ENCODE measurements at regions not wholly inside any gene's neighbourhood (a gene's known extent, or its start where the extent isn't known, plus 50 kb on each side); places are given as distances from the start of the nearest gene placed in this dataset.

- DNase-seq (ENCODE audit: extremely low read depth, insufficient read length): no peak
- no peaks in the 10 kb centered on the region for H3K36me3 ChIP-seq (ENCODE audit: control insufficient read depth, insufficient read depth, low read length)
- no peak for TF ChIP-seq CTCF (IDR thresholded peaks at IDR 0.05; ENCODE audit: insufficient read depth, low read length, poor library complexity, severe bottlenecking)
- no peak overlapping the region for H3K4me3 ChIP-seq (replicated peaks; ENCODE audit: low read depth, low read length)
- no peaks in the 10 kb centered on the region for H3K27me3 ChIP-seq (replicated peaks; ENCODE audit: control insufficient read depth, insufficient read depth, low read length)
Observed at GRCh38 chr4:17189759-17190158, 291.3 kb upstream of the LDB2 start.

DNA sequence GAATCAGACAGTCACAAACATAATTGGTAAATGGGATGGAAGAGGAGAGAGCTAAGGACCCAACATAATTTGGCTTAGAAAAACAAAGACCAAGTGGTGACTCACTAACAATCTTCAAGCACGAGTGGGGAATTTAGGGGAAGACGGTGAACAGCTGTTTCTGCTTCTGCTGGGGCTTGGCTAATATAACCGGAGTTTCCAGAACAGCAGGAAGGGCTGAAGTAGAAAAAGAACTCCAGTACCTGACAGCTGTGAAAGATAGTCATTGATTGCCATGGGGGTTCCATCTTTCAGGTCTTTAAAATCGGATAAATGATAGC, 290.9 kb upstream of the LDB2 start:
- DNase-seq (ENCODE audit: extremely low read depth, insufficient read length): no peak
- Histone ChIP-seq H3K27me3 (replicated peaks; ENCODE audit: control insufficient read depth, insufficient read depth, low read length) (no peaks in the 10 kb centered on the region), H3K4me3 (replicated peaks; ENCODE audit: low read depth, low read length) (no peak overlapping the region), H3K36me3 (ENCODE audit: control insufficient read depth, insufficient read depth, low read length) (no peaks in the 10 kb centered on the region)
- TF ChIP-seq CTCF (IDR thresholded peaks at IDR 0.05; ENCODE audit: insufficient read depth, low read length, poor library complexity, severe bottlenecking): no peak

DNA sequence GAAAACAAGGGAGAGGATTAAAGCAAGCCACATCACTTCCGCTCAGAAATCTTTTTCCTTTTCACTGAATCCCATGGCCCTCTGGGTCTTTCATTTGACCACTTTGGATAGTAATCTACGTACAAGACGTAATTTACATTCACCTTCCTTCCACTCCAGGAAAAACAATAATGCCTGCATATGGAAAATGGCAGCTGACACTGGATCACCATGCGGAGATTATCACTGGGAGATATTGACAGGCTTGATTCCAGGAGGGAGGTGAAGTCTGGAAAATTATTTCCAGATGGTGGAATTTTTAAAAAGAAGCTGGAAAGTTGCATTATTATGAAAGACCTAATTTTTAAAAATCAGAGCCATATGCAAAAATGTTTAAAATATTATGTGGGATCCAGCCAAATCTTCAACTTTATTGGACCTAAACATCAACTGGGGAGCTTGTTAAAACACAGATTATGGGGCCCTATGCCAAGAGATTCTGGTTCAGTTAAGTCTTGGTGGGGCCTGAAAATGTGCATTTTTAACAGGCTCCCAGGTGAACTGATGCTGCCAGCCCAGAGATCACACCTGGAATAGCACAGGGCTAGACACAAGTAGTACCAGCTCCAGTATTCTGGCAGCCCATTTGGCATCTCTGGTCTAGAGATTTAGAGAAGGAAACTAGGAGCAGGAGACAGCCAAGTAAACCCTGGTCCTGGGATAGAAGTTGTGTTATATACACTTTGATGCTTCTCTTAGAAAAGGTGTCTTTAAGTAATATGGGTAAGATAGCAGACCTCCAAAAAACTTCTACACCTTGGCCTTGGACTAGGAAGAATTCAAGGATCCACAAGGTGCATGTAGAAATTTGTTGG, 290.3 kb upstream of the LDB2 start:
- no peak for TF ChIP-seq CTCF (IDR thresholded peaks at IDR 0.05; ENCODE audit: insufficient read depth, low read length, poor library complexity, severe bottlenecking)
- no peak overlapping the region for H3K4me3 ChIP-seq (replicated peaks; ENCODE audit: low read depth, low read length)
- H3K27me3 ChIP-seq (replicated peaks; ENCODE audit: control insufficient read depth, insufficient read depth, low read length): no peaks in the 10 kb centered on the region
- no peaks in the 10 kb centered on the region for H3K36me3 ChIP-seq (ENCODE audit: control insufficient read depth, insufficient read depth, low read length)
- DNase-seq (ENCODE audit: extremely low read depth, insufficient read length): no peak

GRCh38 chr4:17188125-17188524, 289.7 kb upstream of the LDB2 start:
- DNase-seq (ENCODE audit: extremely low read depth, insufficient read length): no peak
- no peak for TF ChIP-seq CTCF (IDR thresholded peaks at IDR 0.05; ENCODE audit: insufficient read depth, low read length, poor library complexity, severe bottlenecking)
- no peaks in the 10 kb centered on the region for H3K27me3 ChIP-seq (replicated peaks; ENCODE audit: control insufficient read depth, insufficient read depth, low read length)

GRCh38 chr4:17187003-17187402, 288.6 kb upstream of the LDB2 start:
- Histone ChIP-seq H3K27me3 (replicated peaks; ENCODE audit: control insufficient read depth, insufficient read depth, low read length) (no peaks in the 10 kb centered on the region), H3K4me3 (replicated peaks; ENCODE audit: low read depth, low read length) (no peak overlapping the region), H3K36me3 (ENCODE audit: control insufficient read depth, insufficient read depth, low read length) (no peaks in the 10 kb centered on the region)
- no peak for DNase-seq (ENCODE audit: extremely low read depth, insufficient read length)
- no peak for TF ChIP-seq CTCF (IDR thresholded peaks at IDR 0.05; ENCODE audit: insufficient read depth, low read length, poor library complexity, severe bottlenecking)

More at GRCh38 chr4:17188125-17188524, 289.7 kb upstream of the LDB2 start:
- no peak overlapping the region for H3K4me3 ChIP-seq (replicated peaks; ENCODE audit: low read depth, low read length)
- no peaks in the 10 kb centered on the region for H3K36me3 ChIP-seq (ENCODE audit: control insufficient read depth, insufficient read depth, low read length)
